GM21390 (cell line): ENCODE measurements at regions not wholly inside any gene's neighbourhood (a gene's known extent, or its start where the extent isn't known, plus 50 kb on each side); places are given as distances from the start of the nearest gene placed in this dataset.
"Not testable (repeated sequence)": the region's sequence is repeated elsewhere in the genome, so short reads cannot be mapped to it uniquely, and the experiment has no call there.

Experiments used
- ATAC-seq: cut with Tn5 transposase; IDR thresholded peaks from one replicate; pipeline ENCODE4 v1.9.1; 2021; ENCODE audit not compliant: unreplicated experiment

DNA sequence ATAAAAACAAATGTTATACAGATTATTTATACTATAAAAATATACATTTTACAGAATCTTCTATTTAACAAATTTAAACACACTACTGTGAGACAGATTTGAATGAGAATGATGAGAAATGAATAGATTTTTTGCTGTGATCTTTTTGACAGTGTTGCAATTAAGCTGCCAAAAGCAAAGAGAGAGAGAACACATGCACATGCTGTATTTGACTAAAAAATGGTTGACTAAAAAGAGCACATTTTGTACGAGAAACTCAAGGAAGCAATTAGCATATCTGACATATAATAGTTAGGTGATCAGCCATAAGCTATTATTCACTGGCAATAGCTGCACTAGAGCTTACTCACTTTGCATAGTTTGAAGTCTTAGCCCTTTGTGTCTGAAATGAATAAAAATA is 115.8 kb downstream of the SYT10 start:
- ATAC-seq = no peak

DNA sequence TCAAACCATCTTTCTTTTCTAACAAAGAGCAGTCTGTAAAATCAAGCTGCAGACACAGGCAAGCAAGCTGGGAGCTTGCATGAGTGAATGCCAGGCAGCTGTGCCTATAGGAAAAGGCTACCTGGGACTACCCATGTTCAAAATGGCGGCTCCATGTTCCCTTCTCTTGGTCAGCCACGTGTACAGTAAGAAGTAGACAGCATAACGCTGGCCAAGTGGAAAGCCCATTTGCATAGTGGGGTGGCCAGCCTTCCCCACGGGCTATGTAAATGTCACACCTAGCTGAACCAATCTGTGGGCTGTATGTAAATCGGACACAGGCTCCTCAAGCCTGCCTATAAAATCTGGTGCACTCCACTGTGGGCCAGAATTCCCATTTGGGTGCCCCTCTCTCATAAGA is 117.1 kb downstream of the SYT10 start:
- ATAC-seq = no peak

DNA sequence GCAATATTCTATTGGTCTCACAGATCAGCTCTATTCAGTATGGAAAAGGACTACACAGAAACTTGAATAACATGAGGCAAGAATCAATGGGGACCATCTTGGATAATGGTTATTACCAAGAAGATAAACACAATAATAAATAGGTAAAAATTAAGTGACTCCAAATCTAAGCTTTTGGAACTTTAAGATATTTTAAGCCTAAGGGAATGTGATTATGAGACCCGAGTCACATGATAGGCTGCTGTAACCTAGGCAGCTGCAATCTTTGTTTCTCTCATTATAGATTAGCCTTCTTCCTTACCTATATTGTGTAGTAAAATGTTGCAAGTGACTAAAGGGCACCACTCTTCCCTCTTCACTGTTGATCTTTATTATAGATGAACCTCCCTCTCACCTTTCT is 121.9 kb downstream of the SYT10 start:
- no peak for ATAC-seq

DNA sequence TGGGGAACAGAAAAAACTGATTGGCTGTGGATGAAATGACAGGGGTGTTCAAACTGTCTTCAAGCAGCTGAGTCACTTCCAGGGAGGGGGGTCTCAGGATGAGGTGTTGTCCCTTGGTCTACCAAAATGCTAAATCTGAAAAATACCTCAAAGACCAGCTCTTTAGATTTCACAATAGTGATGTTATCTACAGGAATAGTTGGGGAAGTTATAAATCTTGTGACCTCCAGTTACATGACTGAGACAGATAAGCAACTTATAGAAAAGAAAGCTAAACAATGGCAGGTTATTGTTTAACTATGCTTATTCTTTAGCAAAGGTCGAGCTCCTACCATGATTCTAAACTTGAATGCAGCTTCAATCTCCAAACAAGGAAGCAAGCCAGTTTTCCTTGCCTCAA is 125.4 kb downstream of the SYT10 start:
- ATAC-seq = no peak

DNA sequence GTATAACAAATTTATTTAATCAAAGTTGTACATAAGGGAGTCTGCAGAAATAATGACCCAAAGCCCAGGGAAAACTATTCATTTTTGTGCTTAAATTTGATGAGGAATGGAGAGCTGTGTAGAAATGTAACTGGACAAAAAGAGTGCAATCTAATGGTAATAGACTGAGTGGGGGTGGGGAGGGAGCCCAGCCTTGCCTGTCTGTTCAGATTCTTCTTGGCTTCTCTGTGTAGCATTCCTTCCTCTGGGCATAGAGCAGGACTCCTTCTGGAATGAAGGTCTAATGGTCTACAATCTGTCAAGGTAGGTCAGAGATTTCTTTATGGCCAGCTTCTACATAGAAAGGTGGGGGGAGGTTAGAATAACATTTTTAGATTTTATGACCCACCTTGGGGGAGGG is 126.1 kb downstream of the SYT10 start:
- no peak for ATAC-seq

DNA sequence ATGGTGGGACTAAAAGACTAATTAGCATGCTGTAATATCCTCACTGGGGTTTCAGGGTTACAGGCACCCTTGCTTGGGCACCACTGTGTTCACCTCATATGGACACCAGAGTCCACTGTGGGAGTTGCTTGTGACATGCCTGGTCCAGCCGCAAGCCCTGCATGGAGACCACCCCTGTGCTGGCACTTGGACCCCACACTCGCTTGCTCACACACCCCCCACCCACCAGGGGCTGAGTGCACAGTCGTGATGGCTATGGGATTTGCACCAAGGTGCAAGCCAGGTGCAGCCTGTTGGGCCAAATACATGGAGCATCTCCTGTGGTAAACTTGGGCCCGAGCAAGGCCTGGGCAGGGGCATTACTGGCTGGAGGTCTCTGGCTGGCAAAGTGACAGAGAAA is 129.1 kb downstream of the SYT10 start:
- no peak for ATAC-seq

DNA sequence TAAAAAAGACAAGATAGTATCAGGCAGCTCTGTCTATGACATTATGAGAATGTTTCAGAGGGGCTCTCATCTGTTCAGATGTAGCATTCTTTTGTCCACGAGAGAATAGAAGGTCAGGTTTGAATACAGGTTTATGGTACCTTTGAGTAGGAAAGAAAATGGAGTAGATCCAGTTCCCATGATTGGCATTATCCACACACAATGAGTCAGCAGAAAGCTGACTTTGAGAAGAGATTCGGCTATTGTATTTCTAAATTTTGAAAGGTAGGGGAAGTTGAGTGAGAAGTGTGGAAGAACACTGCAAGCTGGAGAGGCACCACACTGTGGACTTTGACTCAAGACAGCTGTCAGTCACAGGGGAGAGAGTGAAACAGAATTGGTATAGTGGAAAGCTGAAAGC is 135.4 kb downstream of the SYT10 start:
- no peak for ATAC-seq

DNA sequence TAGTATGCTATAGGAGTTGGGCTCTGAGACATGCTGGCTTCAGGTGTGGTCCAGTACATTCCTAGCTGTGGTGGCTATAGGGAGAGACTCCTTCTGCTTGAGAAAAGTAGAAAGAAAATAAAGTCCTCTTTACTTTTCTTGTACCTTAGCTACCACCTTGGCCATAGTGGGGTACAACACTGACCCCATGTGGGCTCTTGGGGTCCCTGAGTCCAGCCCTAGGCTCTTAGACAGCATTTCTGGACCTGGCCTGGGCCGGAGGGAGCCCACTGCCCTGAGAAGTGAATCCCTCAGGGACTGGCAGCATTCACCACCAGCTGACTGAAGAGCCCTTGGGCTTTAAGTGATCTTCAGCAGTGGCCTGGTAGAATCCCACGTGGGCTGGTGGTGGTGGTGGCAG is 143.1 kb downstream of the SYT10 start:
- no peak for ATAC-seq

DNA sequence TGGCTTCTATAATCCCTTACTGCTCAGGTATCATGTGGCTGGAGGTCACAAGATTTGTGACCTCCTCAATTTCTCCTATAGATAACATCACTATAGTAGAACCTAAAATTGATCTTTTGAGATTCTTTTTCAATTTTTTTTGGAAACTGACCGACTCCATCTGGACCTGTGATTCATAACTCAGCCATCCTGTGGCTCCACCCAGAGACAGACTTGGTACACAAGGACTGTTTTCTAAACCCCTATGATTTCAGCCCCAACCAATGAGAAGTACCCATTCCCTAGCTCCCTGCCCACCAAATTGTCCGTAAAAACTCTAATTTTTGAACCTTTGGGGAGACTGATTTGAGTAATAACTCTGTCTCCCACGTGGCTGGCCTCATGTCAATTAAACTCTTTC is 148.9 kb downstream of the SYT10 start:
- no peak for ATAC-seq

DNA sequence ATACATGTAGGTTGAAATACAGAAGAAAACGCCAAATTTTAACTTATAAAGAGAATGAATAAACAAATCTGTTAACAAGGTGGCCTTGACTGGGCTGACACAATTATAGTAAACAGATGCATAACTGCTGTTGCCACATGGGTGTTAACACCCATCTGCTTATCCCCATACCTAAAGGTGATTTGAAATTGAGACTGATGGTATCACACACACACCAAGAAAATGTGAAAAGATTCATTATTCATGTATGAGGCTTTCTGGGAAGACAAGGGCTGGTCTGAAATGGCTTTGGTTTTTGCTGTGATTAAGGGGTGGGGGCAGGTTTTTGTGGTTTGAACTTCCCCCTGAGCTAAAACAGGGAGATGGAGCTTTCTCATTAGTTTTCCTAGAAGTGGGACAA is 156.6 kb downstream of the SYT10 start:
- no peak for ATAC-seq

DNA sequence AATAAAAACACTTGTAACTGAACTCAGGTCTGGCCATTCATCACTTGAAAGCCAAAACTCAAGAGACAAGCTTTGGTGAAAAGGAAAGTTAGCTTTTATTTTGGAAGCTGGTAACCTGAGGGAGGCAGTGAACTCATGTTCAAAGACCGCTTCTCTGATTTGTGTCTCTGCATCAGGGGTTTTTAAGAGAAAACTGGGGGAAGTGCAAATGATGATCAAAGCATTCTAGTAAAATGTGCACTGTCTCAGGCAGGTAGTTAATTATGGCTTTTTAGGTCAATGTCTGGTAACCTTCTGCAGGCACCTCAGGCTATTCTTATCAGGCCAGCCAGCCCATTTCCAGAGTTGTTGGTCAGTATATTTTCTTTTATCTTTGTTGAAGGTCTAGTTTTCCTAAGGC is 162.2 kb downstream of the SYT10 start:
- ATAC-seq = no peak

DNA sequence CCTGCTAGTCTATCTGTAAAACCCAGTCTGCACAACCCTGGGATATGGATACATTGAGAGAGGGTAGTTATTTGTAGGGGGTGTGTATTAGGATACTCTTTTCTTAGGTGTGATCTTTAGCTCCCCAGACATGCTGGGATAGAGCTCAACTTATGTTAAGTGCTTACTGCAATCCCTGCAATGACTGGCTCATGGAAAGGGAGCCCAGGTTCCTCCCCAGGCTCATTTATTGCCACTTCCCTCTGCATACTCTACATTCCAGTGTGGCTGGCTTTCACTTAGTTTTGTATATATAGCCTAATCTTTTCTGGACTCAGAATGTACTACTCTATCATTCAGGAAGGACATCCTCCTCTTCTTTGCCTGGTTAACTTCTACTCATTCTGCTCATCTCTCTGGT is 172.0 kb downstream of the SYT10 start:
- ATAC-seq = no peak

DNA sequence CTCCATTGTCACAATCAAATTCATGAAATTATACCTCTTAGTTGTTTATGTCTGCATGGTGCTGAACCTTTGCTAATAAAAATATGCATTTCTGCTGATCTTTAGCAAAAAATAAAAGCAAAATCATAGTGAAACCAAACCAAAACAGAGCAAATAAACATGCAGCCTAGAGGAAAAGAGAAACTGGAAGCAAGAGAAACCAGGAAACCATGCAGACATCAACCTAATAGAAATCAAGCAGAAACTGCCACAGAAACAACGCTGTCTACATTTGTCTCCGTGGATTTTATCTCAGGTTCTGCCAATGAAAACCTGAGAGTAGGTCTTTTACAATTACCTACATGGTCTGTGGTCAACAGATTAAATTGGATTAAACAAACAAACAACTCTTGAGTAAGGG is 173.7 kb downstream of the SYT10 start:
- peak; percentile 57 for ATAC-seq

DNA sequence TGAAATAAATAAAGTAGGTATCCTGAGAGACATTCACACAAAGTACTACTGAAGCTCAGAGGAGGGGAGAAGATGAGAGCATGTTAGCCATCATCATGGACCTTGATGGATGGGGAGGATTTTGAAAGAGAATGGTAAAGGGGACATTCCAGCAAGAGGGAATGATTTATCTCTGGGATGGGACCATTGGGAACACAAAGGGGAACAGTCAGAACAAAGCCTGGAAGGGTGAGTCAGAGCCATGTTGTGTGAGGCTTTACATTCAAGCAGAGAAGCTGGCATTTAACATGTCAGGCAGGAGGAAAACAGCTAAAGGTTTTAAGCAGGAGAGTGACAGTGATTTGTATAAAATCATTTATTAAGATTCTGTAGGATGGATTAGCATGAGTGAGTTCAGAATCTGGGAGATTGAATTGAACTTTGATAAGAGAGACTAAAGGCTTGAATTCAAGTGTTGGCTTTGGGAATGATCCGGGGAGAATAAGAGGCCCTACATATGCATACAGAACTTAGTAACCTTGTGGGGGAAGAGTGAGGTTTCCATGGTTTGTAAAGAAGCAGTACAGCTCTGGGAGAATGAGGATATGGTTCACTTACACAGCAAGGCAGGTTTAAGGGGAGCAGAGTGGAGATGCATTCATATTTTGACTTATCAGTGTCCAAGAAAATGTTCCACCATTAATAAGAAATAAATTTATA is 174.4 kb downstream of the SYT10 start:
- no peak for ATAC-seq

DNA sequence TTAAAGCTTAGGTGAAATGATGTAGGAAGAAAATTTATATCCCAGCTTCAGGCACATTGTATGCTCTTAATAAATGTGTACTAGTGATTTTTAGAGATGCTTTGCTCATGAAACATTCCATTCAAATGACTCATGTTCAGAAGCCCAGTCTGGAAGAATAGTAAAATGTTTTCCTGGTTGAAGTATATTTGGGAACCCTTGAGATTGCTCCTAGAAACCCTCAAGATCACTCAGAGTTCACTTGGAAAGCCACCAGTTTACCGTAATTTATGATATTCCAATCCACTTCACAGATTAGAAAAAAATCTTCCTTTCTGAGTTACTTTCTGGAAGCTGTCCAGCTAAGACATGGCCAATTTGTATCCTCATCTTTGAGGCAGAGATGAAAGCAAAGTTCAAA is 186.4 kb downstream of the SYT10 start:
- ATAC-seq = no peak

DNA sequence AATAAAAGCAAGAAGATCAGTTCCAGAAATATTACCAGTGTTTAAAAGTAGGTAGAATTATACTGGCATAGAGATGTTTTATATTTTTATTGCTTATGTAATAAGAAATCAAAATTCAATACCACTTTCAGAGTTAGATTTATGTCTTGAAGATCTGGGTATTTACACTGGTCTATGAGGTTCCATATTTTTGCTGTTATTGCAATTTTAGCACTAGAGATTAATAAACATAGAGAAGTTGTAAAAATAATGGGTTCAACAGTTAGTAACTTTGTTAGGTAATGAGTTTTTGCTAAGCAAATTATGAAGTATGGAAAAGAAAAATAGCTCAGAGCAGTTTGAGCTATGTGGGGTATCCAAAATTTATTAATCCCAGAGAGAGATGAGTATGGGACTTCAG is 188.1 kb downstream of the SYT10 start:
- ATAC-seq = no peak

DNA sequence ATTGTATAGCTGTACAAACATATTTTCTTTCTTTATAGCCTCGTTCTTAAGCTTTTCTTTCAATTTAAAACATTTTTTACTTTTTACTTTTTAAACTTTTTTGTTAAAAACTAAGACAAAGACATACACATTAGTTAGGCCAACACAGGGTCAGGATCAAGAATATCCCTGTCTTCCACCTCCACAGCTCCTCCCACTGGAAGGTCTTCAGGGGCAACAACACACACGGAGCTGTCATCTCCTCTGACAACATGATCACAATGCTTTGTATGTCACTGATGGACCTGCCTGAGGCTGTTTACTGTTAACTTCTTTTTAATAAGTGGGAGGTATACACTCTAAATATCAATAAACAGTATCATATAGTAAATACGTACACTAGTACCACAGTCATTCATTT is 191.3 kb downstream of the SYT10 start:
- no peak for ATAC-seq

DNA sequence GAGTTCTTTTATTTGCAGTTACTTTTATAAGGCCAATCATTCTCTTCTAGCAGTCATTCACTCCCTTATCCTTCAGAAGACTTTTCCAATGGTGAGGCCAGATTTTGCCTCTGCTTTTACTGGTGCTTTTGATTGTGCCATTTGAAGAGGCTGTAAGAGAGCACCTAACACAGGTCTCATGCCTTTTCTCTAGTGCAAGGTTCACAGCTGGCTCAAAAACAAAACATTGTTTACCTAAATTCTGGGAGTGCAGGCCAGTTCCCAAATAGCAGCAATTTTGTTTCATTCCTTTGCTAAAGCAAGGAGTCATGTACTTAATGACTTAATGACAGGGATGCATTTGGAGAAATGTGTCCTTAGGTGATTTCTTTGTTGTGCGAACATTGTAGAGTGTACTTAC is 192.0 kb downstream of the SYT10 start:
- no peak for ATAC-seq

DNA sequence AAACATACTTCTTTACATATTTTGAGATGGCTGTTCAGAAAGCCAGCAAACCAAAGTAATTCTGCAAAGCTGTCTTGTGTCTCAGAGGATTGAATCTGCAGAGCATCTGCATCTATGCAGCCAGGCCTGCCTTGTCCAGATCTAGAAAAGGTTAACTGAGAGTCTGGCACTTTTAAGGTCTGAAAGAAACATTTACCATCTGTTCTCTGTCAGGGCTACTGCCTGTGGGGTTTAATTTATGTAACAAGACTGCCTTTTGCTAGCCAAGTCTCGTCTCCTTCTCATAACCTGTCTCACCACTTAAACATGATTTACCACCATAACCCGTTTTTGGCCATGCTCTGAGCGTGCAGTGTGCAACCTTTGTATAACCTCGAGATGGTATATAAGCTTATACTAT is 194.2 kb downstream of the SYT10 start:
- ATAC-seq = no peak

DNA sequence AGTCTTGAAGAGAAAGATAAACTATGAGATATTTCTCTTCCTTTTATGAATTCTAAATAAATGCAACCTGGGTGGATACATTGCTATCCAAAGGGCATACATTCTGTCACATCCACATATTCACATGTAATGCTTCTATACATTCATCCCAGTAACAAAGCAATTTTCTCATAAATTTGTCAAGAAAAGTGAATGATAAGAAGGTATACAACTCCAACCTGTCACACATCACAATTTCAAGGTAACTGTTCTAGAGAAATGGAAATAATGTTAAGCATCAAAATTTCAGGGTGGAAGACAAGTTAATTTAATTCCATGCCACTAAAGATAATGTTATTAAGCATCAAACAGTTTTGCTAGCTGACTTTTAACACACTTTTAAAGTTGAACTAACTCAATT is 212.9 kb downstream of the SYT10 start:
- ATAC-seq = no peak

DNA sequence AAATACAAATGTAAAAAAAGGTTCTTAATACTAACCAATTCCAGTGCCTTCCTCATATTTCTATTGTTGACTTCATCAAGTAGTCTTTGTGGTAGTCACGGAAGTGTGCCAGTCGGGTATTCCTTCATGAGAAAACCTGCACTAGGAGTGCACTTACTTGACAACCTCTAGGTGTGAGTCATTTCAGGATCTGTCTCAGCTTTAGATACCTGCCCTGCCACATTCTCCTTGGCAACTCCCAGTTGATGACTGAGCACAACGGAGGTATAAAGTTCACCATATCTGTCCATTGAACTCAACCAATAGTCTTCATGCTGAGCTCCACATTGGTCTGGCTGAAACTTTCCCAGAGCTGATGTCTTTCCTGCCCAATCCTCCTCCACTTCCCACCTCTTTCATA is 215.7 kb downstream of the SYT10 start:
- no peak for ATAC-seq

DNA sequence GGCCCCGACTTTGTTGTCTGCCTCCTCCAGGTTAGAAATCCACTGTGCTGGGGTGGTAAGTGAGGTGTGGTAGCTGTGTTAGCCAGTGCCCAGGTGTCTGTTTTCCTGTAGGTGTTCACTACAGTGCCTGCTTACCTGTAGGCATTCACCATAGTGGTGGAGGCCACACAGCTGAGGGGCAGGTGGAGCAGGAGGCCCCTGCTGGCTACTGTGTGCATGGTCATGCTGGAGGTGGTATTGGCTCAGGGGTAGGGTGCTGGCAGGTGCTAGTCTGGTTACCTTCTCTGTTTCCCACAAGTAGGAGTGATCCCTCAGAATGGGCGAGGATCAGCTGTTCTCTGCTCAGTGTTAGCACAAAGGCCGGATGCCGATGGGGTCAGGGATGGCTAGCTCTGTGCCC is 217.3 kb downstream of the SYT10 start:
- no peak for ATAC-seq

DNA sequence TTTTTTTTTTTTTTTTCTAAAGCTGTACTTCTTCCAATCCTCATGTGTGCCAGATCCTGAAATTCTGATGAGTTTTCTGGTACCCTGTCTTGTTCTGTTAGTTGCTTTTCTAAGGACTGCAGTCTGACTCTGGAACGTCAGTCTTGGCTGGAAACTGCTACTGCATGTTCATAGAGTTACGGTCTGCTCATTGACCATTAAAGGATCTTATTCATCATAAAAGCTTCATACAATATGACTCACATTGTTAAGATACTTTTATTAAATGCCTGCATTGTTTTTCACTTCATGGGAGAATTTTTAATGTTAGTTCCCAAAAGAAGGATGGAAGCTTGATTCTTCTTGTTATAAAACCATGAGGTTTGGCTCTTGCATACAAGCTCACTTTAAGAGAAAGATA is 233.6 kb downstream of the SYT10 start:
- ATAC-seq = no peak

DNA sequence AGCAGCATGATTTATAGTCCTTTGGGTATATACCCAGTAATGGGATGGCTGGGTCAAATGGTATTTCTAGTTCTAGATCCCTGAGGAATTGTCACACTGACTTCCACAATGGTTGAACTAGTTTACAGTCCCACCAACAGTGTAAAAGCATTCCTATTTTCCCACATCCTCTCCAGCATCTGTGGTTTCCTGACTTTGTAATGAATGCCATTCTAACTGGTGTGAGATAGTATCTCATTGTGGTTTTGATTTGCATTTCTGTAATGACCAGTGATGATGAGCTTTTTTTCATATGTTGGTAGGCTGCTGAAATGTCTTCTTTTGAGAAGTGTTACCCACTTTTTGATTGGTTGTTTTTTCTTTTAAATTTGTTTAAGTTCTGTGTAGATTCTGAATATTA is 245.2 kb downstream of the SYT10 start:
- not testable (repeated sequence) for ATAC-seq
